ENCODE measurements at regions not wholly inside any gene's neighbourhood (a gene's known extent, or its start where the extent isn't known, plus 50 kb on each side); places are given as distances from the start of the nearest gene placed in this dataset.

DNA sequence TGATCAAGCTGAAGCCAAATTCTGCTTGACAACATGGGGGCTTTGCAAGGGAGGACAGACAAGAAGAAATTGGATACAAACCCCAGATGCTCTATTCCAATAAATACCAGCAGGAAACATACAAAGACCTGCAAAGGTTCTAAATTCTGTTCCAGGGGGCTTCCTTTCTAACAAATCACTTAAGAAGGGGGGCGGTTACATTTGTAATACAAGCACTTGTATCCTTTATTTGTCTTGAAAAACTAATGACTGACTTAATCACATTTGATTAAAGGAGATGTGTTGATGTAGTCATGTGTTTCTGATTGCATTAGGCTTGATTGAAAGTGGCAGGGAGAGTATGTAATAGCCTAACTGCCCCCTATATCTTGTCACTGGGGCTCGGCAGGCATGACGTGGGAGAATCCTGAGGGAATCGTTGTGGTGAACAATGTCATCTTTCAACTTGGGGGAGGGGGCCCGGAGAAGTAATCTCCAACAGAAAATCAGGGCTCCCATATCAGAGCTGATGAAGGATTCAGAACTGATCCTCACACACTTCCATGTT is 361.7 kb downstream of the INSC start:
- no peak overlapping the region for H3K4me3 ChIP-seq

DNA sequence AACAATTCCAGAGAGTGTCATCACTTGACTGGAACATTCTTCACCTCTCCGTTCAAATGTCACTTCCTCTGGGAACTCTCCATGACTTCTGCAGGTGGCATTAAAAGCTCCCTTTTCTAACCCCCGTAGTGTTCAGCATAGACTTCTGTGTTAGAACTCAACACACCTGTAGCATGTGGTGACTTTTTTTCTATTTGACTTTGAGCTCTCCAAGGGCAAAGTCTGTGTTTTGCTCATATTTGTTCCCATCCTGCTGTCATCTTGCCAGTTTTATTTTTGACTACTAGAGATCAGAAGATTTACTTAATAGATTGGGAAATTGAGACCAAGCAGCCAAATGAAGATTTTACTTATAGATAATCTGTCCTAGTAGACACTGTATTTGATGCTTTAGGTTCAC is 367.1 kb downstream of the INSC start:
- no peak overlapping the region for H3K9ac ChIP-seq
- H3K4me3 ChIP-seq: no peak overlapping the region
- no peak overlapping the region for H3K27ac ChIP-seq
- no peaks in the 10 kb centered on the region for H3K27me3 ChIP-seq
- no peaks in the 10 kb centered on the region for H3K9me3 ChIP-seq
- peaks cover 7% of the 10 kb centered on the region; the same call in 1 of the 2 replicates for H3K4me1 ChIP-seq
- H3K36me3 ChIP-seq: no peaks in the 10 kb centered on the region
- H4K20me1 ChIP-seq: no peaks in the 10 kb centered on the region
- TF ChIP-seq Cebpa-rat (IDR thresholded peaks at IDR 0.05): no peak
- H3K4me2 ChIP-seq: no peak overlapping the region

More for the DNA sequence above, 361.7 kb downstream of the INSC start:
- no peaks in the 10 kb centered on the region for H3K36me3 ChIP-seq
- no peaks in the 10 kb centered on the region for H4K20me1 ChIP-seq
- H3K27ac ChIP-seq: no peak overlapping the region
- H3K4me1 ChIP-seq: peaks cover 31% of the 10 kb centered on the region
- H3K27me3 ChIP-seq: no peaks in the 10 kb centered on the region
- H3K4me2 ChIP-seq: no peak overlapping the region
- H3K9me3 ChIP-seq: no peaks in the 10 kb centered on the region
- H3K9ac ChIP-seq: no peak overlapping the region
- no peak for TF ChIP-seq Cebpa-rat (IDR thresholded peaks at IDR 0.05)

DNA sequence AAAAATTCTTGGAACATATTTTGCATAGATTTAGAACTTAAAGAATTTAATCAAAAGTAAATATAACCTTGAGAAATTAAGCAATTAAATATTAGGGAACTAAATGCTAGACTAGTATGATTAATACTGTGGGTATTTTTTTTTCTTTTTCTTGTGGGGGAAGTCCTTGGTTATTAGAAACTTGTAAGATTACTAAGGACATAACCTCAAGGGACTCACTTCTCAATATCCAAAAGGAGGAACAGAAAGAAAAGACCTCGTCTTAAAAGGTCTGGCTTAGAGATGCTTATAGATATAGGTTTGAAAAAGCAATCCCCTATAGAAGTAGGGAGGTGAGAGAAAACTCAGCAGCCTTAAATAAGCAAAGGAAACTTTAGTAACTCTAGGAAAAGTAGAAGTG is 368.5 kb downstream of the INSC start:
- Histone ChIP-seq H3K4me2 (no peak overlapping the region), H3K9ac (no peak overlapping the region), H4K20me1 (no peaks in the 10 kb centered on the region), H3K27me3 (no peaks in the 10 kb centered on the region), H3K27ac (no peak overlapping the region), H3K9me3 (no peaks in the 10 kb centered on the region), H3K36me3 (no peaks in the 10 kb centered on the region), H3K4me3 (no peak overlapping the region), H3K4me1 (peaks cover 7% of the 10 kb centered on the region; the same call in 1 of the 2 replicates)
- no peak for TF ChIP-seq Cebpa-rat (IDR thresholded peaks at IDR 0.05)

DNA sequence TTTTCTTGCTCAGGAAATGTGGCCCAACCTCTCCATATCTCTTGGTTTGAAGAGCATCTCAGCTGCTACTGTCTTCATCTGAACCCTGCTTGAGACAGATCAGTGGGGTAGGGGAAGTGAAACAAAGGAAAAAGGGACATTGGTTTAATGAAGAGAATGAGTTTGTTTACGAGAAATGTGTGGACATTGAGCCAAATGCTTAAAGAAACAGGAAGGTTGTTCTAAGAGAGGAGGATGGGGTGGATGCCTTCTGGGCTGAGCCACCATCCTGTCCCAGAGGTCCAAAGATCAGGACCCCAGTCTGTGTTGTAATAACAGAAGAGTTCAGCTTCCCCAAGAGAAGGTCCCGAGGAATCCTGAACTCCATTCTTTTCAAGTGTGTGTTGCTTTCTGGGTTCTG is 369.7 kb downstream of the INSC start:
- Histone ChIP-seq H3K4me2 (no peak overlapping the region), H3K4me3 (no peak overlapping the region), H3K27me3 (no peaks in the 10 kb centered on the region), H3K9me3 (no peaks in the 10 kb centered on the region), H3K27ac (no peak overlapping the region), H4K20me1 (no peaks in the 10 kb centered on the region), H3K4me1 (peaks cover 7% of the 10 kb centered on the region; the same call in 1 of the 2 replicates), H3K9ac (no peak overlapping the region), H3K36me3 (no peaks in the 10 kb centered on the region)
- no peak for TF ChIP-seq Cebpa-rat (IDR thresholded peaks at IDR 0.05)

DNA sequence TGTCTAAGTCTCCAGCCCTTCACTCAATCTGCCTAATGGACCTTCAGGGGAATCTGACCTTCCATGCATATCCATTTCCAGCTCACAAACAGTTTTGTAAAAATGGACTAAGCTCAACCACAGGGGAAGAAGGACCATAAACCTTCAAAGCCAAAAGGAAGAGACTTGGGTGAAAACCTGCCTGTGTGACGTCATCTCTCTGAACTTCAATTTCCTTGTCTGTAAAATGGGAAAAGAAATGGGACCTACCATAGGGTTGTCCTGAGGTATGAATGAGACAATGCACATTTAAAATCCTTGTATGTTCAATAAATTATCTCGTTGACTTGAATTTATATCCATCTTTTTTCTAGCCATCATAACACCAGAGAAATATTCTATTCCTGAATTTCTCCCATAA is 370.7 kb downstream of the INSC start:
- Histone ChIP-seq H3K9me3 (no peaks in the 10 kb centered on the region), H3K36me3 (no peaks in the 10 kb centered on the region), H3K4me2 (no peak overlapping the region), H3K9ac (no peak overlapping the region), H3K27me3 (no peaks in the 10 kb centered on the region), H3K4me1 (peaks cover 7% of the 10 kb centered on the region; the same call in 1 of the 2 replicates), H4K20me1 (no peaks in the 10 kb centered on the region), H3K27ac (no peak overlapping the region), H3K4me3 (no peak overlapping the region)
- no peak for TF ChIP-seq Cebpa-rat (IDR thresholded peaks at IDR 0.05)

DNA sequence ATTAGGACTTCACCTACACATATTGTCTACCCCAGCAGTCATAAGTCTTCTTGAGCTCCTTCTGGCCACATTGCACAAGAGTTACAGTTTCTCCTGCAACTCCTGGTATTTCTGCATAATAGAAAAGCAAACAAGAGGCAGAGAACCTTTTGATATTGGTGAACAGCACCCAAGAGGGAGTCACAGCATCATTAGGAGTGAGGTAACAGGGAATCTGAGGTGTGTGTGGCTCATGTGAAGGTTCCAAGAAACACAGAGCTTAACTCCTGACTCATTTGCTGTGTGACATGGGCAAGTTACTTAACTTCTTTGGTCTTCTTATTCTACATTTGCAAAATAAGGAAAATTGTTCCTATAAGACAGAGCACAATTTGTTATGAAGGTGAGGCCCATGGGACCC is 374.6 kb downstream of the INSC start:
- Histone ChIP-seq H3K9me3 (no peaks in the 10 kb centered on the region), H3K4me2 (no peak overlapping the region), H4K20me1 (no peaks in the 10 kb centered on the region), H3K4me3 (no peak overlapping the region), H3K27me3 (no peaks in the 10 kb centered on the region), H3K4me1 (no peaks in the 10 kb centered on the region; the same call in 1 of the 2 replicates), H3K36me3 (no peaks in the 10 kb centered on the region), H3K27ac (no peak overlapping the region), H3K9ac (no peak overlapping the region)
- TF ChIP-seq Cebpa-rat (IDR thresholded peaks at IDR 0.05): no peak

DNA sequence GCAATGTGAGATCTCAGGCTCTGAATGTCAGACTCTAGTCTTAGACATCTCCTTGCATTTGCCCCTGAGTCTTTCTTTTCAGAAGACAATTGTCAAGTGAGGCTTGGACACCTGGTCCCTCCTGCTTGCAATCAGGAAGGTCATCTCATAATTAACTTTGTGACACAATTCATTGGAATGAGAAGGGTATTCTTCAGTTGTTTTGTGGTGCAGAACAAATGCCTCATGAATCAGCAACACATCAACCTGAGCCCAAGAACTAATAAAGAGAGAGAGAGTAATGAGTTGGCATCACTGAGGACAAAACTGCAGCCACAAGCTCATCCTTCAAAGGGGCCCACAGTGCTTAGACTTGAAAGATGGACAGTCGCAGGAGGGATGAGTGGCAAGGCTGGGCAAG is 375.8 kb downstream of the INSC start:
- H3K27me3 ChIP-seq: no peaks in the 10 kb centered on the region
- no peaks in the 10 kb centered on the region for H3K9me3 ChIP-seq
- H3K9ac ChIP-seq: no peak overlapping the region
- H3K4me2 ChIP-seq: no peak overlapping the region
- H3K27ac ChIP-seq: no peak overlapping the region
- no peaks in the 10 kb centered on the region for H3K36me3 ChIP-seq
- no peak for TF ChIP-seq Cebpa-rat (IDR thresholded peaks at IDR 0.05)
- H3K4me3 ChIP-seq: no peak overlapping the region
- H3K4me1 ChIP-seq: no peaks in the 10 kb centered on the region
- no peaks in the 10 kb centered on the region for H4K20me1 ChIP-seq

DNA sequence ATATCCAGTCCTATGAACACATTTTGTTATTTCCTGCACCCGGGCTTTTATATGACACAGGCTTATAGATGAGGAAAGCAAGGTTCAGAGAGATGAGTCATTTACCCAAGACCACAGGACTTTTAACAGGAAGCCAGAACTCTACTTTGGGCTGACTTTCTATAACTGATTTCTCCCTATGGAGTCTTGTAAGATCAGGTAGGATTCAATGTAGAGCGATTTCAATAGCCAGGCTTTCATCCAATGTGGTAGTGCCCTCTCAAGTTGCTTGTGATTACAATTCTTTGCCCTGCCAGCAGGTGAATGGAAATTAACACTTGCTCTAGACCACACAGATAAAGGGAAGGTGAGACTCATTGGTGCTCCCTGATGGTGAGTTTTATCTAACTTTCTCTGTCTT is 378.3 kb downstream of the INSC start:
- Histone ChIP-seq H3K27me3 (no peaks in the 10 kb centered on the region), H3K4me2 (no peak overlapping the region), H3K4me1 (no peaks in the 10 kb centered on the region), H3K27ac (no peak overlapping the region), H4K20me1 (no peaks in the 10 kb centered on the region), H3K9me3 (no peaks in the 10 kb centered on the region), H3K4me3 (no peak overlapping the region), H3K9ac (no peak overlapping the region), H3K36me3 (no peaks in the 10 kb centered on the region)
- no peak for TF ChIP-seq Cebpa-rat (IDR thresholded peaks at IDR 0.05)

DNA sequence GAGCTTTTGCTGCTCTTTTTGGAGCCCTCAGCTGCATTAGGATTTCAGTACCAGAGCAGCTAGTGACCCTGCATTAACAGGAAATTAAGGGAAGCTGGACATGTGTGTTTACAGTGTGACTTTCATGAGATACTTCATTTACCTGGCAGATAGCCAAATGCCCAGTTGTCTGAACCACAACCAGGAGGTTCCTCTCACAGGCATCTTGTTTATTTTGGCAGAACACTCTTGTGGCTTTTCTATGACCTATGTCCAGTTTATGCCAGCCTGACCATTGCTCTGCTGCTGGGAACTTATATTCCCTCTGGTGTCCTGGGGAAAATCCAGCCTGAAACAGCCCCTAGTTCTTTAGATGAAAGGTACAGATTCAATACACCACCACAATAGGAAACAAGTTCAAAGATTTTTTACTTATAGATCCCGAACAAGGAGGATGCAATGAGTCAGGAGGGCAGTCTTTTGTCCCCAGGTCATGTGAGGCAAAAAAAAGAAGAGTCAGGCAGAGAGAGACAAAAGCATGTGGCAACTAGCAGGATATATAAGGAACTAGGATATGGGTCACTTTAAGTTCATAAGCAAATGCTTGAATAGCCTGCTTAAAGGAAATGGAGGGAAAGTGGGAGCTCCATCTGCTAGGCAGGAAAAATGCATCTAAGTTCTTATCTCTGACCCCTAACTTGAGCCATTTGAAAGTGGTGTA is 379.3 kb downstream of the INSC start:
- H3K27me3 ChIP-seq: no peaks in the 10 kb centered on the region
- H4K20me1 ChIP-seq: no peaks in the 10 kb centered on the region
- no peak overlapping the region for H3K27ac ChIP-seq
- TF ChIP-seq Cebpa-rat (IDR thresholded peaks at IDR 0.05): no peak
- no peaks in the 10 kb centered on the region for H3K9me3 ChIP-seq
- no peaks in the 10 kb centered on the region for H3K36me3 ChIP-seq
- H3K9ac ChIP-seq: no peak overlapping the region
- no peak overlapping the region for H3K4me3 ChIP-seq
- H3K4me2 ChIP-seq: no peak overlapping the region
- H3K4me1 ChIP-seq: no peaks in the 10 kb centered on the region

DNA sequence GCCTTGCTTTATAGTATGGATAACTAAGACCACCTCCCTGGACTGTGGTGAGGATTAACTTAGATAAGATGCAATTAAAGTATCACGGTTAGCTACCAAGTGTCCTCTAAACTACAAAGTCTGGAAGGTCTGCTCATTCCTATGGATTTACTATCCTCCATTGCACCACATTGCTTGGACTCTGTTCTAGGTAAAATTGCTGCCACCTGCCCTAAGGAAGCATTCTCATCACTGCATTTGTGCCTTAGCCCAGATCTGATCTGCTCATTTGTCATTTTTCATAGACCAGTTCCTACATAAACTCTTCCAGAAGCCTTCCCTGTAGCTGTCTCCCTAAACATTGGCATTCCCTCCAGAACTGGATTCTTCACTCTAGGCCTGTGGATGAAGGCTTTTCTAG is 380.0 kb downstream of the INSC start:
- H3K27me3 ChIP-seq: no peaks in the 10 kb centered on the region
- no peaks in the 10 kb centered on the region for H3K36me3 ChIP-seq
- H3K9ac ChIP-seq: no peak overlapping the region
- no peaks in the 10 kb centered on the region for H4K20me1 ChIP-seq
- TF ChIP-seq Cebpa-rat (IDR thresholded peaks at IDR 0.05): no peak
- no peak overlapping the region for H3K27ac ChIP-seq
- H3K4me1 ChIP-seq: no peaks in the 10 kb centered on the region
- no peaks in the 10 kb centered on the region for H3K9me3 ChIP-seq
- H3K4me2 ChIP-seq: no peak overlapping the region
- H3K4me3 ChIP-seq: no peak overlapping the region

Data from BLaER1 (cell line).